NOMO-1 treated with dmso at 0.1 percent for 144 hours (cell line): ENCODE measurements at regions not wholly inside any gene's neighbourhood (a gene's known extent, or its start where the extent isn't known, plus 50 kb on each side); places are given as distances from the start of the nearest gene placed in this dataset.

ENCODE experiments used
- DNase-seq: peaks from one replicate; lab custom pipeline; 2025; ENCODE audit not compliant: unreplicated experiment; lab: John Stamatoyannopoulos, UW

GRCh38 chr6:71512256-71512655, 223.6 kb downstream of the OGFRL1 start:
- DNase-seq: no peak

DNA sequence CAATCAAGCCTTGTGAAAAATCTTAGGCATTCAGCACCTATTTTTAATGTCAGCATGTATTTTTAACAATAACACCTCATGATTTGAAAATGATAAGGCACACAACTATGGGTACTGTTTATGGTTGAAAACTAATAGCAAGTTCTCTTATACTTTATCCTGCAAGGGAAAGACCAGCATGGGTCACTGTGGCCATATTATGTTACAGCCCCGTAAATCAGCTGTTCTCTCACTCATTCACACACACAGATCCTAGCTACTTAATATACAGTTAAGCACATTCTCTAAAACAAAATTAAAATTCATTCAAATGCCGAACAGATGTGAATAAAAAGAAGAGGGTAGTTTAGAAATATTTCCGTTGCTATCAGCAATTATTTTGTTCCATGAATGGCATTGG, 224.4 kb downstream of the OGFRL1 start:
- no peak for DNase-seq

DNA sequence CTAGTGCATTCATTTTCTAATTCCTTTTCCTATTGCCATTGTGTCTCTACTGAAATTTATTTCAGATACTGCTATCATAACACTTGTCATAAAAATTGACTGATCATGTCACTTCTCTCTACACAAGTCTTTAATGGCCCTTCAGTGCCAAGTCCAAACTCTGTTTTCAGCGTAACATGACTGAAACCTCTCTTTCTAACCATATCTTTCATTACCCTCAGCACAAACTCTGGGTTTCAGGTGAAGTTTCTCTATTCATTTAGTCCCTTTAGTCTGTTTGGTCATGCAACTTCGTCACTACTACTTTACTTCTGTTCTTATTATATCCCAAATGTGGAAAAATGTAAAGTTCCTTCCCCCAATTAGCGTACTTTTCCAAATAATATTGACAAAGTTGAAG, 234.9 kb downstream of the OGFRL1 start:
- no peak for DNase-seq

GRCh38 chr6:71524201-71524600, 235.6 kb downstream of the OGFRL1 start:
- DNase-seq: no peak

GRCh38 chr6:71527886-71528285, 239.3 kb downstream of the OGFRL1 start:
- DNase-seq: no peak

GRCh38 chr6:71529026-71529425, 240.4 kb downstream of the OGFRL1 start:
- DNase-seq: no peak

GRCh38 chr6:71529769-71530168, 241.2 kb downstream of the OGFRL1 start:
- DNase-seq: no peak

DNA sequence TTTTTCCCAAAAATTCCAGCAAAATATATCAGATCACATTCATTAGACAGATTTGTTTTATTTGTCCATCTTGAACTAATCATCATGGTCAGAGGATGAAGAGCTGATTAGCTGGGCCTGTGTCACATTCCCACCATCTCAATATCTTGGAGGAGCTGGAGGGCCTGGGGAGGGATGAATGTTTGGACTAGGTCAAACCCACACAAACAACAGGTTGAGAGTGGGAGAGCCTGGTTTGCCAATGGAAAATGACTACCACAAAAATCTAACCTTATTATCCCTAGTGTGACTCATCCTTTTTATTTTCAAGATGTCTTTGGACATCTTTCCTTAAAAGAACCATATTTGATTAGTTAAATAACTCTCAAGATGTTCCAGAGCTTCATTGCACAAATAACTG, 242.4 kb downstream of the OGFRL1 start:
- DNase-seq: no peak

DNA sequence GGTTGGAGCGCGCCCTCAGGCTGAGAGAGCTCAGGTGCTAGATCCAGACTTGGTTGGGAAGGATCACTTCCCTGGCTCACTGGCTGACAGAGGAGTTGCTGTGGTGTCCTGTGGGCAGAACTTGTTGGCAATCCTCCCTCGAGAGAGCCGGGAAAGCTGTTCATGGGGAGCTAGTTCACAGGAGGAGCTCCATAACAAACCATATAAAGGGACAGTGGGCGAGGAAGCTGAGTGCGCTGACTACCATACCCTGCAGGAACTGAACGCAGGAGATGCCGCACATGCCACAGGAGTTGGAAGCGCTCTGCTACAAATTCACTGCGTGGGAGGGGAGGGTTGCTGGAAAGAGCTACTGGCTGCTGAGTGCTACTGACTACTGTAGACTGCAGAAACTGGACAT, 243.2 kb downstream of the OGFRL1 start:
- DNase-seq: no peak

DNA sequence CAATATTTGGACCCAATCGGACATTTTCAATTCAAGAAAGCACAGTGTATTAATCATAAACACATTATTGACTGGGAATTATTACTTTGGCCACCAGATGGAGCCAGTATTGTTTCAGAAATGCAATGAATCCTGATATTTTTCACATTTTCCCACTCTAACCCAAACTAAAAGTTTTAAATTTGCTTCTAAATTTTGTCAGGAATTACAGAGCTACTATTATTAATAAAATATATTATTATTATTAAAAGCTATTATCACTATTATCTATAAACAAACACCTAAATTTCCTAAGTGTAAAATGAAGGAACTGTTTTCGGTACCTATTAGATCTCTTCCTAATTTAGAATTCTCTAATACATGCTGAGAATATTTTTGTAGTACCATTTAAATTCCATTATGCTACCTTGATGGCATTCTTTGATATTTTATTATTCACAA, 245.3 kb downstream of the OGFRL1 start:
- DNase-seq: no peak

DNA sequence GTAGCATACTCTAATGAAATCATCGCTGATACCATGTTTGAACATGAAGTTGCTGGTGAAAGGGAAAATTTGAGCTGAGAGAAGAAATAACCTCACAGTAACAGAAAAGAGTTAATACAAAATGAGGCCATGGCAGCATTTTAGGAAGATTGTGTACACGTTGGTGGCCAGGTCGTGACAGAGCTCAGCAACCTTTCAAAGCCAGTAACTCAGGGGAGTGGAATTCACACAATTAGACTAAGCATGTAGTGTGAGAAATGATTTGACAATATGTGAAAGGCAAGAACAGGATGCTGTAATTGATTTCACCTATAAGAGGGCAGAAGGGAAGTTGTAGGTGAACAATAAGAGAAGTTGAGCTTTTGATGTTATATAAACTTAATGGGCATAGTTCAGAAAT, 246.3 kb downstream of the OGFRL1 start:
- DNase-seq: no peak

GRCh38 chr6:71537717-71538116, 249.1 kb downstream of the OGFRL1 start:
- no peak for DNase-seq

DNA sequence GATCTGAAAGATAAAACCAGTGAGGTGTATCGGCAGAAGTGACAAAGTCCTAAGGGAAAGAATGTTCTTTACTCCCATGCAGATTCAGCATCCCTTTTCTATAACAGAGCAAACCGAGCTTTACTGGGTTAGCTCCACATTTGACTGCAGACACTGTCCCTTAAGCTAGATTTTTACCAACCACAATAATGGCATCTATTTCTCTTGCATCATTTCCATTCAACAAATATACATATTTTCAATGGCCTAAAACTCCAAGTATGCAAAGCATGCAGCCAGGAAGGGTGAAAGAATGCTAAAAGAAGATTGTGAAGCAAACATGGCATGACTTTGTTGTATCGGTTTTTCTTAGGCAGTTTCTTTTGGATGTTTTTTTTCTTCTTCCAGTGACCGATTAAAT, 255.4 kb downstream of the OGFRL1 start:
- DNase-seq: no peak

- DNase-seq: no peak
Measured at GRCh38 chr6:71544906-71545305, 256.3 kb downstream of the OGFRL1 start.

GRCh38 chr6:71545905-71546304, 257.3 kb downstream of the OGFRL1 start:
- no peak for DNase-seq

- DNase-seq: no peak
Measured at GRCh38 chr6:71551798-71552197, 263.2 kb downstream of the OGFRL1 start.

GRCh38 chr6:71556141-71556540, 267.5 kb downstream of the OGFRL1 start:
- DNase-seq: no peak

GRCh38 chr6:71558974-71559373, 270.4 kb downstream of the OGFRL1 start:
- DNase-seq: no peak

DNA sequence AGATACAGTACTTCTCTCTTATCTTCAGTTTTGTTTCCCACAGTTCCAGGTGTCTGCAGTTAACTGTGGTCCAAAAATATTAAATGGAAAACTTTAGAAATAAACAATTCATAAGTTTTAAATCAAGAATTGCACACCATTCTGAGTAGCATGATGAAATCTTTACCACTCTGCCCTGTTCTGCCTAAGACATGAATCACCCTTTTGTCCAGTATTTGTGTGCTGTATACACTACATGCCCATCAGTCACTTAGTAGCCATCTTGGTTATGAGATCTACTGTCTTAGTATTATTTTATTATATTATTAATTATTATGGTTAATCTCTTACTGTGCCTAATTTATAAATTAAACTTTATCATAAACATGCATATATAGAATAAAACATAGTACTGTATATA, 279.0 kb downstream of the OGFRL1 start:
- no peak for DNase-seq

DNA sequence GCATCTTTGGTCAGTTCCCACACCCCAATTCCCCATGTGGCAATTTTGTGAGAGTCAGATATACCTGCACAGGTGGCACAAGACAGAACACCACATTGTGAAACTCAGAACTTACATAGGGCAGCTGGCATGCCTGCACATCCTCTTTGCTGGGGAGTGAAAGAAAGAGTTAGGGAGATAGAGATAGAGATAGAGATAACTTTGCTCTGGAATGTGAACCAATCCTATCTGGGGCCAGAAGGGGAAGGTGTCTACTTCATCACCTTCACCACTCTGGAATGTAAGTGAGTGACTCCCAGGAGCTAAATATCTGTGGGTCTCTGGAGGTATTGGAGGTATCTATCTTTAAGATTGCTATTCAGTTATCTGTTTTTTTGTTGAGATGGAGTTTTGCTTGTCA, 289.2 kb downstream of the OGFRL1 start:
- DNase-seq: no peak

- no peak for DNase-seq
Measured at GRCh38 chr6:71579902-71580301, 291.3 kb downstream of the OGFRL1 start.

DNA sequence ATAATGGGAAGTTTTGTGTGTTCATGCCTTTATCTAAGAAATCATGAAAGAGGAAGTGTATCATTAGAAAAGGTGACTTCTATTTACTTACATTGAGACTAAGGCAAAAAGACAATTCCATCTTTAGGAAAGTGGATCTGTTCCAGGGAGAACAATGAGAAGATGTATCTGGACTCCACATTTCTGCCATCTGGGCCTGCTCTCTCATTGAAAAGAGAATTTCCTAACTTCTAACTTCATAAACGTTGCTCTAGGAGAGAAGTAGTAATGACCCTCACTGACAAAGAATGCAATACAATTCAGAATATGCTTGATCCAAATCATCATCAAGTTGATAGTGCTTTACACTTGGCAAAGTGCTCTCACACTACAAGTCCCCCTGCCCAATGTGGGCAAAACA, 294.2 kb downstream of the OGFRL1 start:
- DNase-seq: no peak

DNA sequence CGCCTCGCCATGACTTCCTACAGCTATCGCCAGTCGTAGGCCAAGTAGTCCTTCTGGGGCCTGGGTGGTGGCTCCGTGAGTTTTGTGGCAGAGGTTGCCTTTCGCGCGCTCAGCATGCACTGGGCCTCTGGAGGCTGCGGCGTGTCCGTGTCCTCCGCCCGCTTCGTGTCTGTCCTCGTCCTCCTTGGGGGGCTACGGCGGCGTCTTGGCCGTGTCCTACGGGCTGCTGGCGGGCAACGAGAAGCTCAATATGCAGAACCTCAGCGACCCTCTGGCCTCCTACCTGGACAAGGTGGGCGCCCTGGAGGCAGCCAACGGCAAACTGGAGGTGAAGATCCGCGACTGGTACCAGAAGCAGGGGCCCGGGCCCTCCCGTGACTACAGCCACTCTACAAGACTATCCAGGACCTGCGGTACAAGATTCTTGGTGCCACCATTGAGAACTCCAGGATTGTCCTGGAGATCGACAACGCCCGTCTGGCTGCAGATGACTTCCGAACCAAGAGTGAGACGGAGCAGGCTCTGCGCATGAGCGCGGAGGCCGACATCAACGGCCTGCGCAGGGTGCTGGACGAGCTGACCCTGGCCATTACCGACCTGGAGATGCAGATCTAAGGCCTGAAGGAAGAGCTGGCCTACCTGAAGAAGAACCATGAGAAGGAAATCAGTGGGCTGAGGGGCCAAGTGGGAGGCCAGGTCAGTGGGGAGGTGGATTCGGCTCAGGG, 296.3 kb downstream of the OGFRL1 start:
- DNase-seq: no peak
